Thyroid gland (tissue), 4 donors: ENCODE measurements at regions not wholly inside any gene's neighbourhood (a gene's known extent, or its start where the extent isn't known, plus 50 kb on each side); places are given as distances from the start of the nearest gene placed in this dataset.

Source experiments
- DNase-seq, 2 donors: peaks; one replicate each; pipeline ENCODE4 v3.0.0-alpha.2; 2019
- H3K27ac ChIP-seq, 3 donors: fragments of 200-600 bp; sonication (generic); 1 replicate in 2 of 3; 2 replicates in 1 of 3; pipeline ENCODE4 v1.5.1; 2016 to 2019; ENCODE audit warnings: mild to moderate bottlenecking in 1 of 3, moderate library complexity in 1 of 3
- H3K27me3 ChIP-seq: fragments of 200-600 bp; sonication (generic); one replicate; pipeline ENCODE4 v1.5.1; 2019
- H3K36me3 ChIP-seq, 2 donors: fragments of 200-600 bp; sonication (generic); one replicate each; pipeline ENCODE4 v1.5.1; 2016 to 2019
- H3K4me1 ChIP-seq, 2 donors: fragments of 200-600 bp; sonication (generic); one replicate each; pipeline ENCODE4 v1.5.1; 2017 to 2019
- H3K4me3 ChIP-seq, 3 donors: fragments of 200-600 bp; sonication (generic); replicated peaks in 1 of 3; 1 replicate in 2 of 3; 2 replicates in 1 of 3; pipeline ENCODE4 v1.5.1; 2016; ENCODE audit warnings: mild to moderate bottlenecking in 1 of 3
- H3K9me3 ChIP-seq: fragments of 200-600 bp; sonication (generic); one replicate; pipeline ENCODE4 v1.5.1; 2017
- POLR2A ChIP-seq, 2 donors: fragments of 450-650 bp; IDR thresholded peaks; one replicate each; pipeline ENCODE4 v1.6.1; 2017; ENCODE audit warnings: antibody characterized with exemption in 2 of 2, mild to moderate bottlenecking in 2 of 2, moderate library complexity in 1 of 2
- WGBS, 2 donors: methylation state at CpG; one replicate each; pipeline ENCODE4 v1.1.5; 2017; 5-methylcytosine and 5-hydroxymethylcytosine counted together
- intact Hi-C: fragments of 100-400 bp; cut with DNase I; formaldehyde crosslinking; loops from one replicate; pipeline ENCODE4 v1.15.1; 2023
- TF ChIP-seq, protein P1 (sequence below), 6 experiments: fragments of 200-600 bp in 3 of 6; fragments of 450-650 bp in 3 of 6; sonication (generic) in 3 of 6; IDR thresholded peaks; one replicate each; pipeline ENCODE4 v1.5.1; 2016 to 2019; ENCODE audit warnings: antibody characterized with exemption in 6 of 6, mild to moderate bottlenecking in 2 of 6, inconsistent platforms in 1 of 6, moderate library complexity in 1 of 6

DNA sequence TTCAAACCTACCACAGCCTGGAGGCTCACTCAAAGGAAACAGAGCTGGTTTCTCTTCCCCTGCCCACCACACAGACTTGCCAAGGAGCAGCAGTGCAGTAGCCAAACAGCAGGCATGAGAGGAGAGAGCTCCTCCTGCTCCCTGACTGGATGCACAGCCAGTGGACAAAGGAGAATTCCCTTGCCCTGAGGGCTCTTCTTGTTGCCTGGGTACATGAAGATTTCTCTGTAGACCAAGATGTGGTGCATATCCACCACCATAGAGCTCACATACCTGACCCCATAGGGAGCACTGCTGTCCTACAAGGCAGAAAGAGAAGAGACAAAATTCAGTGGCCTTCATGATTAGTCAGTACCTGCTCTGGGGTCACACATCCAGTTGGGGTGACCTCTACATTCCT lies 56.3 kb upstream of the SPATA31E1 start:
- intact Hi-C loops: no loop called here

DNA sequence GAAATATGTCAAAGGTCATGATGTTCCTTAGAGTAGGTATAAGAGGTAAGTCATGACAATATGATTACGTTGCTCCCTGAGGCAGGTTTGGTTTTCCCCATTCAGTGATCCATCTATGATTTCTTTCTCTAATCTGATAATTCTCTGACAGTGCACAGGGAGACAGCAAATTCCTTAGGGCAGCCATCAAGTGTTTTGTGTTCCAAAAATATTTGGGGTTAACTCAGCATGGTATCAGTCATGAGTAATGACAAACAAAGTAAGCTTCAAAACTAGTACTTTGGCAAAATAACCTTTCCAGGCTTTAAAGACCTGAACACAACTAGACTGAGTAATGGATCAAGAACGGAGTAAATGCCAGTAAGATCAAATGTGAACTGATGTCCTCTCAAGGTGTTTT lies 55.3 kb upstream of the SPATA31E1 start:
- Histone ChIP-seq H3K4me3 (no peak overlapping the region), H3K4me1 (no peaks in the 10 kb centered on the region), H3K27ac (no peak overlapping the region), H3K36me3 (no peaks in the 10 kb centered on the region), H3K27me3 (no peaks in the 10 kb centered on the region), H3K9me3 (no peaks in the 10 kb centered on the region)
- TF ChIP-seq, protein P1, sequence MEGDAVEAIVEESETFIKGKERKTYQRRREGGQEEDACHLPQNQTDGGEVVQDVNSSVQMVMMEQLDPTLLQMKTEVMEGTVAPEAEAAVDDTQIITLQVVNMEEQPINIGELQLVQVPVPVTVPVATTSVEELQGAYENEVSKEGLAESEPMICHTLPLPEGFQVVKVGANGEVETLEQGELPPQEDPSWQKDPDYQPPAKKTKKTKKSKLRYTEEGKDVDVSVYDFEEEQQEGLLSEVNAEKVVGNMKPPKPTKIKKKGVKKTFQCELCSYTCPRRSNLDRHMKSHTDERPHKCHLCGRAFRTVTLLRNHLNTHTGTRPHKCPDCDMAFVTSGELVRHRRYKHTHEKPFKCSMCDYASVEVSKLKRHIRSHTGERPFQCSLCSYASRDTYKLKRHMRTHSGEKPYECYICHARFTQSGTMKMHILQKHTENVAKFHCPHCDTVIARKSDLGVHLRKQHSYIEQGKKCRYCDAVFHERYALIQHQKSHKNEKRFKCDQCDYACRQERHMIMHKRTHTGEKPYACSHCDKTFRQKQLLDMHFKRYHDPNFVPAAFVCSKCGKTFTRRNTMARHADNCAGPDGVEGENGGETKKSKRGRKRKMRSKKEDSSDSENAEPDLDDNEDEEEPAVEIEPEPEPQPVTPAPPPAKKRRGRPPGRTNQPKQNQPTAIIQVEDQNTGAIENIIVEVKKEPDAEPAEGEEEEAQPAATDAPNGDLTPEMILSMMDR (IDR thresholded peaks at IDR 0.05): no peak
- no peak for TF ChIP-seq POLR2A (IDR thresholded peaks at IDR 0.05)
- intact Hi-C loops: no loop called here
- no peak for DNase-seq
- 90 to 94% methylated on average over 2 of the region's 2 CpGs for WGBS, 2 donors

More for the DNA sequence above, 56.3 kb upstream of the SPATA31E1 start:
- H3K27ac ChIP-seq: no peak overlapping the region
- no peak for DNase-seq
- H3K4me3 ChIP-seq: no peak overlapping the region
- no peaks in the 10 kb centered on the region for H3K9me3 ChIP-seq
- TF ChIP-seq, protein P1 (IDR thresholded peaks at IDR 0.05): no peak
- no peak for TF ChIP-seq POLR2A (IDR thresholded peaks at IDR 0.05)
- no peaks in the 10 kb centered on the region for H3K27me3 ChIP-seq
- no peaks in the 10 kb centered on the region for H3K4me1 ChIP-seq
- H3K36me3 ChIP-seq: no peaks in the 10 kb centered on the region

DNA sequence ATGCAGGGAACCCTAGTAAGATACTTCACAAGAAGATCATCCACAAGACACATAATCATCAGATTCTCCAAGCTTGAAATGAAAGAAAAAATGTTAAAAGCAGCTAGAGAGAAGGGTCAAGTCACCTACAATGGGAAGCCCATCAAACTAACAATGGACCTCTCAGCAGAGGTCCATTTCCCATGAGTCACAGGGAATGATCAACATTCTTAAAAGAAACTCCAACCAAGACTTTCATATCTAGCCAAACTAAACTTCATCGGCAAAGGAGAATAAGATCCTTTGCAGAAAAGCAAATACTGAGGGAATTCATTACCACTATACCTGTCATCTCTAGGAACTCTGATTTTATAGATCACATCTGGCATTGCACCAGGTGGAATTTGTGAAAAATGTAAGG lies 52.9 kb upstream of the SPATA31E1 start:
- no peak overlapping the region for H3K4me3 ChIP-seq
- H3K9me3 ChIP-seq: no peaks in the 10 kb centered on the region
- H3K27me3 ChIP-seq: no peaks in the 10 kb centered on the region
- H3K36me3 ChIP-seq: no peaks in the 10 kb centered on the region
- WGBS, 2 donors: 81 to 83% methylated on average over 1 of the region's 1 CpG
- H3K4me1 ChIP-seq: no peaks in the 10 kb centered on the region
- TF ChIP-seq, protein P1 (IDR thresholded peaks at IDR 0.05): no peak
- no peak for TF ChIP-seq POLR2A (IDR thresholded peaks at IDR 0.05)
- no peak overlapping the region for H3K27ac ChIP-seq
- intact Hi-C loops: no loop called here
- DNase-seq: no peak

- Histone ChIP-seq H3K36me3 (no peaks in the 10 kb centered on the region), H3K4me1 (no peaks in the 10 kb centered on the region), H3K27ac (no peak overlapping the region), H3K4me3 (no peak overlapping the region), H3K27me3 (no peaks in the 10 kb centered on the region), H3K9me3 (no peaks in the 10 kb centered on the region)
- TF ChIP-seq, protein P1 (IDR thresholded peaks at IDR 0.05): no peak
- no peak for TF ChIP-seq POLR2A (IDR thresholded peaks at IDR 0.05)
- intact Hi-C loops: no loop called here
- 56 to 59% methylated on average over 3 of the region's 3 CpGs for WGBS, 2 donors
- DNase-seq: no peak
These were observed 52.2 kb upstream of the SPATA31E1 start for GRCh38 chr9:87830446-87830845.

GRCh38 chr9:87831159-87831558 lies 51.5 kb upstream of the SPATA31E1 start:
- no peaks in the 10 kb centered on the region for H3K27me3 ChIP-seq
- H3K9me3 ChIP-seq: no peaks in the 10 kb centered on the region
- H3K4me3 ChIP-seq: no peak overlapping the region
- H3K36me3 ChIP-seq: no peaks in the 10 kb centered on the region
- no peaks in the 10 kb centered on the region for H3K4me1 ChIP-seq
- 82 to 86% methylated on average over 1 of the region's 1 CpG for WGBS, 2 donors
- intact Hi-C loops: no loop called here
- H3K27ac ChIP-seq: no peak overlapping the region
- no peak for DNase-seq
- TF ChIP-seq, protein P1 (IDR thresholded peaks at IDR 0.05): no peak
- no peak for TF ChIP-seq POLR2A (IDR thresholded peaks at IDR 0.05)
